ENCODE measurements at regions not wholly inside any gene's neighbourhood (a gene's known extent, or its start where the extent isn't known, plus 50 kb on each side); places are given as distances from the start of the nearest gene placed in this dataset.
"Not testable (repeated sequence)": the region's sequence is repeated elsewhere in the genome, so short reads cannot be mapped to it uniquely, and the experiment has no call there.

- DNase-seq (ENCODE audit: low spot score): no peak
- TF ChIP-seq, protein P1, sequence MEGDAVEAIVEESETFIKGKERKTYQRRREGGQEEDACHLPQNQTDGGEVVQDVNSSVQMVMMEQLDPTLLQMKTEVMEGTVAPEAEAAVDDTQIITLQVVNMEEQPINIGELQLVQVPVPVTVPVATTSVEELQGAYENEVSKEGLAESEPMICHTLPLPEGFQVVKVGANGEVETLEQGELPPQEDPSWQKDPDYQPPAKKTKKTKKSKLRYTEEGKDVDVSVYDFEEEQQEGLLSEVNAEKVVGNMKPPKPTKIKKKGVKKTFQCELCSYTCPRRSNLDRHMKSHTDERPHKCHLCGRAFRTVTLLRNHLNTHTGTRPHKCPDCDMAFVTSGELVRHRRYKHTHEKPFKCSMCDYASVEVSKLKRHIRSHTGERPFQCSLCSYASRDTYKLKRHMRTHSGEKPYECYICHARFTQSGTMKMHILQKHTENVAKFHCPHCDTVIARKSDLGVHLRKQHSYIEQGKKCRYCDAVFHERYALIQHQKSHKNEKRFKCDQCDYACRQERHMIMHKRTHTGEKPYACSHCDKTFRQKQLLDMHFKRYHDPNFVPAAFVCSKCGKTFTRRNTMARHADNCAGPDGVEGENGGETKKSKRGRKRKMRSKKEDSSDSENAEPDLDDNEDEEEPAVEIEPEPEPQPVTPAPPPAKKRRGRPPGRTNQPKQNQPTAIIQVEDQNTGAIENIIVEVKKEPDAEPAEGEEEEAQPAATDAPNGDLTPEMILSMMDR (IDR thresholded peaks at IDR 0.05; ENCODE audit: extremely low read depth, missing control alignments): no peak
Measured at GRCh38 chr10:9253121-9253520, 1198.6 kb downstream of the GATA3 start.

- TF ChIP-seq, protein P1 (IDR thresholded peaks at IDR 0.05; ENCODE audit: extremely low read depth, missing control alignments): no peak
- no peak for DNase-seq (ENCODE audit: low spot score)
Measured at GRCh38 chr10:9254353-9254752, 1199.9 kb downstream of the GATA3 start.

- DNase-seq (ENCODE audit: low spot score): no peak
- TF ChIP-seq, protein P1 (IDR thresholded peaks at IDR 0.05; ENCODE audit: extremely low read depth, missing control alignments): no peak
Measured at GRCh38 chr10:9260690-9261089, 1206.2 kb downstream of the GATA3 start.

DNA sequence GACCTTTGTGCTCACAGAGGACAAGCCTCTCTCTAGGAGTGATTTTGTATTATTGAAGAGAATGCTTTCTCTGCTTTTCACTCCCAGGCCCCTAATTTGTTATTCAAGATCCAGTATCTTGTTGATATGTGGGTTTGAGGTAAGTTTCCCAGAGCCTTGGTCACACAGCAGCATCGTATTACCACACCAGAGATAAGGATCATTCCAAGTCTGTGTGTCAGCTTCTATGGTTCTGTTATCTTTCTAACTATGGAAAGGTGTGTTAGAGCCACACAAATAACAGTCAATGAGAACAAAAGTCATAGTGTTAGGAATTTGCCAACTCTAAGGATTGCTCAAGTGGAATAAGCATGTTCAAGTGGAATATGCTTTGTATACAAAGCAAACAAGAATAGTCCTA lies 1208.3 kb downstream of the GATA3 start:
- TF ChIP-seq, protein P1 (IDR thresholded peaks at IDR 0.05; ENCODE audit: extremely low read depth, missing control alignments): no peak
- DNase-seq (ENCODE audit: low spot score): no peak

DNA sequence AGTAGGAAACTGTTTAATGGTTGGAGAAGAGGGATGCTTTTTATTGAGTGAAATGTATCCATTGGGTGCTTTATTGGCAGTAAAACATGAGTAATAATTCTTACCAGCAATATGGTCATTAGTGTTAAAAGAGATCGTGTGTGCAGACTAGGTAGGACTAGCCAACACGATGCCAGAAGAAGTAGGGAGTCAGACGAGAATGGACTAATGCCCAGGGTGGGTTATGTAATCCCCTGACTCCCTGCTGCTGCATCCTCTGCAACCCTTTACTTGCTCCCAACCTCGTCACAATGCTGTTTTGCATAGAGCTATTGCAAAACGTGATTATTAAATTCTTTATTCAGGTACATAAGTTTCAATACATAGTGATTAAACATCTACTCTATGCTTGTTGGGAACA lies 1213.7 kb downstream of the GATA3 start:
- TF ChIP-seq, protein P1 (IDR thresholded peaks at IDR 0.05; ENCODE audit: extremely low read depth, missing control alignments): no peak
- DNase-seq (ENCODE audit: low spot score): no peak

GRCh38 chr10:9273126-9273833 lies 1218.8 kb downstream of the GATA3 start:
- not testable (repeated sequence) for DNase-seq (ENCODE audit: low spot score)

- TF ChIP-seq, protein P1 (IDR thresholded peaks at IDR 0.05; ENCODE audit: extremely low read depth, missing control alignments): no peak
- no peak for DNase-seq (ENCODE audit: low spot score)
Measured at GRCh38 chr10:9274206-9274755, 1219.8 kb downstream of the GATA3 start.

GRCh38 chr10:9275861-9276260 lies 1221.4 kb downstream of the GATA3 start:
- no peak for DNase-seq (ENCODE audit: low spot score)

More at GRCh38 chr10:9275861-9276260, 1221.4 kb downstream of the GATA3 start:
- TF ChIP-seq, protein P1 (IDR thresholded peaks at IDR 0.05; ENCODE audit: extremely low read depth, missing control alignments): no peak

Measured in GM20000 (cell line).